Parathyroid adenoma (tissue), 2 donors: ENCODE measurements at regions not wholly inside any gene's neighbourhood (a gene's known extent, or its start where the extent isn't known, plus 50 kb on each side); places are given as distances from the start of the nearest gene placed in this dataset.

Source experiments
- H2AFZ ChIP-seq: fragments of 300-600 bp; sonication (generic); one replicate; pipeline ENCODE4 v1.7.0; 2017; ENCODE audit warnings: antibody characterized with exemption, mild to moderate bottlenecking
- H3K27ac ChIP-seq: fragments of 300-600 bp; sonication (generic); one replicate; pipeline ENCODE4 v1.7.0; 2017
- H3K27me3 ChIP-seq: fragments of 300-600 bp; sonication (generic); one replicate; pipeline ENCODE4 v1.7.0; 2017; ENCODE audit warnings: low read length; ENCODE audit not compliant: control insufficient read depth, insufficient read depth
- H3K36me3 ChIP-seq: fragments of 300-600 bp; sonication (generic); one replicate; pipeline ENCODE4 v1.7.0; 2017; ENCODE audit warnings: low read length; ENCODE audit not compliant: control insufficient read depth, insufficient read depth
- H3K4me1 ChIP-seq: fragments of 300-600 bp; sonication (generic); one replicate; pipeline ENCODE4 v1.7.0; 2017; ENCODE audit warnings: control low read depth
- H3K4me2 ChIP-seq: fragments of 300-600 bp; sonication (generic); one replicate; pipeline ENCODE4 v1.7.0; 2017; ENCODE audit warnings: low read length
- H3K4me3 ChIP-seq: fragments of 300-600 bp; sonication (generic); one replicate; pipeline ENCODE4 v1.7.0; 2017; ENCODE audit warnings: low read depth, low read length
- H3K79me2 ChIP-seq: fragments of 300-600 bp; sonication (generic); one replicate; pipeline ENCODE4 v1.7.0; 2017; ENCODE audit warnings: control low read depth
- H3K9ac ChIP-seq: fragments of 300-600 bp; sonication (generic); one replicate; pipeline ENCODE4 v1.7.0; 2017; ENCODE audit warnings: mild to moderate bottlenecking
- H3K9me3 ChIP-seq: fragments of 300-600 bp; sonication (generic); one replicate; pipeline ENCODE4 v1.7.0; 2017; ENCODE audit warnings: low read length; ENCODE audit not compliant: control insufficient read depth
- CTCF ChIP-seq: fragments of 300-600 bp; sonication (generic); IDR thresholded peaks from one replicate; pipeline ENCODE4 v1.7.0; 2017; ENCODE audit warnings: antibody characterized with exemption, mild to moderate bottlenecking
- donor health status: primary hyperparathyroidism.

DNA sequence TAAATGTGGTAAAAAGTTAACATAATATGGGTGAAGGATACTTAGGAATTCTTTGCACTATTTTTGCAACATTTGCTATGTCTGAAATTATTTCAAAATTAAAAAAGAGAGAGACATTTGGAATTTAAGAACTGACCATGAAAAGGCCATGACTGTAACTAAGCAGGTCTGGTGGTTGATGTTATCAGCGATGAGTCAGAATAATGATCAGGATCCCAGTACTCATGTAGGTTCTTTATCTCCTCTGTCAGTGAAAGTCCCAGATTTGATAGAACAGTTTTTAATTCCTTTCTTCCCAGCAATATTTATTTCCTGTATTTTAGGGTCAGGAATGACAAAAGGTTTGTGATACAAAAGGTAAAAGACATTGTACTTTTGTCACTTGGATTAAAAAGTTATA, 242.4 kb upstream of the ZNF521 start:
- no peak for TF ChIP-seq CTCF
- Histone ChIP-seq H3K9me3 (no peaks in the 10 kb centered on the region), H3K27ac (no peak overlapping the region), H3K79me2 (no peaks in the 10 kb centered on the region), H3K4me2 (no peak overlapping the region), H3K27me3 (no peaks in the 10 kb centered on the region), H3K9ac (no peak overlapping the region), H2AFZ (no peak overlapping the region), H3K36me3 (no peaks in the 10 kb centered on the region), H3K4me1 (no peaks in the 10 kb centered on the region), H3K4me3 (no peak overlapping the region)

DNA sequence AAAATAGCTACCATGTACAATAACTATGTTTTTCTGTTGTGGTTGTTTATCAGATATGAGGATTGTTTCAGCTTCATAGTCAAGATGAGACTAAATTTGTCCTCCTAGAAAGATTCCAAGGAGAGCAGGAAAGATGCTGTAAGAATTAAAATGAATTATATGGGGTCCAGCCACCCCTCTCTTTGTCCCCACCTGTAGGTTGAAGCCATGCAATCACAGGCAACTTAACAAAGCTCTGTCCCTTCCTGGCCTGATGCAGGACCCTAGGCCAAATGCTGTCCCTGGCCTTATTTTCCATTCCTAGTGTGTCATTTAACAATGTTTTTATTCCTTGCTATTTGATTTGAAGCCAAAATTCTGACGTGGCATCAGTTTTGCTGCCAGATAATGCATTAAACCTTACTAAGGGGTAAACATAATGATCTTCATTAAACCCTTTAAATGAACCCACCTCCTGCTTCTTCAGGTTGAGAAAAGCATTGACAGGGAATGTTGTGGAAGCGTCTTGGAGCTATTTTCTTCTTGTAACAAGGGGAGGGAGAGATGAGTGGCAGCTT, 240.9 kb upstream of the ZNF521 start:
- H2AFZ ChIP-seq: no peak overlapping the region
- no peak overlapping the region for H3K4me2 ChIP-seq
- no peak overlapping the region for H3K27ac ChIP-seq
- H3K9ac ChIP-seq: no peak overlapping the region
- H3K79me2 ChIP-seq: no peaks in the 10 kb centered on the region
- no peaks in the 10 kb centered on the region for H3K36me3 ChIP-seq
- no peaks in the 10 kb centered on the region for H3K4me1 ChIP-seq
- no peak for TF ChIP-seq CTCF
- no peaks in the 10 kb centered on the region for H3K27me3 ChIP-seq
- no peaks in the 10 kb centered on the region for H3K9me3 ChIP-seq
- no peak overlapping the region for H3K4me3 ChIP-seq

- Histone ChIP-seq H3K4me1 (no peaks in the 10 kb centered on the region), H2AFZ (no peak overlapping the region), H3K27me3 (no peaks in the 10 kb centered on the region), H3K4me2 (no peak overlapping the region), H3K4me3 (no peak overlapping the region), H3K9ac (no peak overlapping the region), H3K9me3 (no peaks in the 10 kb centered on the region), H3K36me3 (no peaks in the 10 kb centered on the region), H3K79me2 (no peaks in the 10 kb centered on the region), H3K27ac (no peak overlapping the region)
- TF ChIP-seq CTCF: no peak
Measured at GRCh38 chr18:25590456-25590855, 238.5 kb upstream of the ZNF521 start.

- no peak for TF ChIP-seq CTCF
- Histone ChIP-seq H3K4me3 (no peak overlapping the region), H3K9me3 (no peaks in the 10 kb centered on the region), H3K36me3 (no peaks in the 10 kb centered on the region), H2AFZ (no peak overlapping the region), H3K27ac (no peak overlapping the region), H3K4me2 (no peak overlapping the region), H3K79me2 (no peaks in the 10 kb centered on the region), H3K4me1 (no peaks in the 10 kb centered on the region), H3K9ac (no peak overlapping the region), H3K27me3 (no peaks in the 10 kb centered on the region)
Measured at GRCh38 chr18:25587545-25587944, 235.6 kb upstream of the ZNF521 start.

- H3K9me3 ChIP-seq: no peaks in the 10 kb centered on the region
- no peak overlapping the region for H2AFZ ChIP-seq
- no peak overlapping the region for H3K27ac ChIP-seq
- no peaks in the 10 kb centered on the region for H3K4me1 ChIP-seq
- TF ChIP-seq CTCF: no peak
- no peak overlapping the region for H3K9ac ChIP-seq
- H3K27me3 ChIP-seq: no peaks in the 10 kb centered on the region
- H3K36me3 ChIP-seq: no peaks in the 10 kb centered on the region
- H3K4me2 ChIP-seq: no peak overlapping the region
- H3K79me2 ChIP-seq: no peaks in the 10 kb centered on the region
- H3K4me3 ChIP-seq: no peak overlapping the region
Measured at GRCh38 chr18:25568986-25569385, 217.0 kb upstream of the ZNF521 start.
